Suppressor macrophage (primary cell): ENCODE measurements at regions not wholly inside any gene's neighbourhood (a gene's known extent, or its start where the extent isn't known, plus 50 kb on each side); places are given as distances from the start of the nearest gene placed in this dataset.
"Not testable (repeated sequence)": the region's sequence is repeated elsewhere in the genome, so short reads cannot be mapped to it uniquely, and the experiment has no call there.

ENCODE experiments used
- DNase-seq, 4 experiments: peaks; one replicate each; pipeline ENCODE4 v3.0.0-alpha.2; 2020 to 2022

GRCh38 chr6:139979021-139979725, 604.7 kb upstream of the CITED2 start:
- no peak for DNase-seq

- no peak for DNase-seq
Measured at GRCh38 chr6:139977887-139978332, 603.5 kb upstream of the CITED2 start.

GRCh38 chr6:139973669-139974344, 599.4 kb upstream of the CITED2 start:
- DNase-seq, result peak in 3 of 4 experiments; percentile 14 to 46 (median 29)

- no peak for DNase-seq
Measured at GRCh38 chr6:139972116-139972515, 597.7 kb upstream of the CITED2 start.

- no peak for DNase-seq
Measured at GRCh38 chr6:139970591-139970991, 596.1 kb upstream of the CITED2 start.

- no peak for DNase-seq
Measured at GRCh38 chr6:139967497-139967896, 593.0 kb upstream of the CITED2 start.

GRCh38 chr6:139965393-139965792, 590.9 kb upstream of the CITED2 start:
- DNase-seq, result no peak

- DNase-seq, result no peak
Measured at GRCh38 chr6:139964737-139965136, 590.3 kb upstream of the CITED2 start.

- no peak for DNase-seq
Measured at GRCh38 chr6:139962654-139963347, 588.4 kb upstream of the CITED2 start.

- DNase-seq, result no peak
Measured at GRCh38 chr6:139961190-139961589, 586.7 kb upstream of the CITED2 start.

- DNase-seq, result no peak
Measured at GRCh38 chr6:139960671-139961070, 586.2 kb upstream of the CITED2 start.

GRCh38 chr6:139955366-139956155, 581.1 kb upstream of the CITED2 start:
- no peak for DNase-seq

GRCh38 chr6:139954463-139955071, 580.1 kb upstream of the CITED2 start:
- no peak for DNase-seq

- DNase-seq, result not testable (repeated sequence)
Measured at GRCh38 chr6:139953780-139954179, 579.3 kb upstream of the CITED2 start.

GRCh38 chr6:139951172-139951571, 576.7 kb upstream of the CITED2 start:
- no peak for DNase-seq

GRCh38 chr6:139944976-139945375, 570.5 kb upstream of the CITED2 start:
- DNase-seq, result no peak

GRCh38 chr6:139944131-139944530, 569.7 kb upstream of the CITED2 start:
- DNase-seq, result no peak

GRCh38 chr6:139943391-139943790, 568.9 kb upstream of the CITED2 start:
- DNase-seq, result peak in 1 of 4 experiments; percentile 18

- DNase-seq, result no peak
Measured at GRCh38 chr6:139942331-139942730, 567.9 kb upstream of the CITED2 start.

GRCh38 chr6:139941826-139942225, 567.4 kb upstream of the CITED2 start:
- DNase-seq, result no peak

- DNase-seq, result peak; percentile 13 to 78 (median 46)
Measured at GRCh38 chr6:139940741-139941729, 566.6 kb upstream of the CITED2 start.
